ENCODE measurements at regions not wholly inside any gene's neighbourhood (a gene's known extent, or its start where the extent isn't known, plus 50 kb on each side); places are given as distances from the start of the nearest gene placed in this dataset.
A peak's percentile ranks its signal among the peaks of the same experiment; 100 is the strongest.
"Not testable (repeated sequence)": the region's sequence is repeated elsewhere in the genome, so short reads cannot be mapped to it uniquely, and the experiment has no call there.

DNA sequence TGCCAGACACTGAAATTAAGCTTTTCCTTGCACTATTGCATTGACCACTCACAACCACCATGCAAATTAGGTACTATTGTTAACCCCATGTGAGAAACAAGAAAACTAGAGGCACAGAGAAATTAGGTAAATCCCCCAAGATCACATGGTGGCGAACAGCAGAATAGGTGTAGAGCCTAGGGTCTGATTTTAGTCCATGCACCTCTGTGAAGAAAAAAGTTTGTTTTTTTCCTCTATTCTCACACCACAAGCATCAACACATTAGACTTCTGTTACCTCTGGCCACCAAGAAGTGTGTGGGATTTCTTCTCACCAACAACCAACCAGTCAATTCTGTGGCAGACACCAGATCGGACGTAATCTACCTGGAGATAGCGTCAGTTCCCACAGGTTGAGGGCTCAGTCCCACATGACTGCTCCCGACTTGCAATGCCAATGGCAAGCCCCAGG lies 391.9 kb downstream of the COG6 start:
- DNase-seq (ENCODE audit: low read depth), result no peak

DNA sequence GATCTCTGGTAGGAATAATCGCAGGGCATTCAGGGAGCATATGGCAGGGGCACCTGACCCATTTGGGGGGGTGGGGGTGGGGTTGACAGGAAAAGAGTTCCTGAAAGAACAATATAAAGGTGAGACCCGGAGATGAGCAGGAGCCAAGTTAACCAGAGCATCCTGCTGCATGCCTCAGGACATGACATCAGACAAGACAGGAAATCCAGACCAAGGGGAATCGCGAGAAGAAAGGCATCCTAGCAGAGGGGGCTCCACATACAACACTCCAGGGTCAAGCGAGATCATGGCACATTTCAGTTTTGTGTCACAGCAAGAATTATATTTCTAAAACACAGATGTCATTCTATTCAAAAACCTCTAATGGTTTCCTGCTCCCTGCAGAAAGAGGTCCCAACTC lies 393.1 kb downstream of the COG6 start:
- DNase-seq (ENCODE audit: low read depth), result no peak

DNA sequence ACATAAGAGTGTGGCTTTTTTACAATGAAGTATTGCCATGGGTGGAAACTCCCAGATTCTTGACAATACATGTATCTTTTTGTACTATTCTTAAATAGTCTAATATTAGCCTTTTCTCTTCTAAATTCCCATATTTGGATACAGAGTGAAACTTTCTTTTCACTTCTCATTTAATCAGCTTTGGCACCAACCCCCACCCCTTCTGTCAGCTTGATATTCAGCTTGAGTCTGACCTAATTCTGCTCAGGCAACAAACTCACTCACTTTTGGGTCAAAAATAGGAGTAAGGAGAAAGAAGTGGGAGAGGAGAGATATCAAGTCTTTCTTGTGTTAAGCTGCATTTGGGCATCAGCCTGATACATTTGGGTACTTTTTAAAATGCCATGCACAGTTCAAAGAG lies 397.5 kb downstream of the COG6 start:
- DNase-seq (ENCODE audit: low read depth), result no peak

- no peak for DNase-seq (ENCODE audit: low read depth)
These were observed 397.9 kb downstream of the COG6 start for GRCh38 chr13:40053401-40053800.

DNA sequence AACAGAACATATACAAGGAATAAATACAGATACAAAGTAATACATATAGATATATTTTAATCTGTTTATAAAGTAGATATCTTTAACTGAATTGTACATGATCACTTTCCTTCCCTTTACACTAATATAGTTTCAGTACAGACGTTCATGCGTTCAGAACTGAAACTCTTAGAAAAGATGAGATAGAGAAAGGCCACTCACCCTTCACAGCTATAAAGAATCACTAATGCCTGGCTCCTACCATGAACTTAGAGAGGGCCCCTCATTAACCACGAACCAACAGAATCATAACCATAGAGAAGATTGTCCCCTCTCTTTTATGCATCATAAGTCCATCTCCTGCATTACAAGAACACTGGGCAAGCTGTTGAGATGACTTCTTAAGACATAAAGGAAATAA lies 399.0 kb downstream of the COG6 start:
- not testable (repeated sequence) for DNase-seq (ENCODE audit: low read depth)

DNA sequence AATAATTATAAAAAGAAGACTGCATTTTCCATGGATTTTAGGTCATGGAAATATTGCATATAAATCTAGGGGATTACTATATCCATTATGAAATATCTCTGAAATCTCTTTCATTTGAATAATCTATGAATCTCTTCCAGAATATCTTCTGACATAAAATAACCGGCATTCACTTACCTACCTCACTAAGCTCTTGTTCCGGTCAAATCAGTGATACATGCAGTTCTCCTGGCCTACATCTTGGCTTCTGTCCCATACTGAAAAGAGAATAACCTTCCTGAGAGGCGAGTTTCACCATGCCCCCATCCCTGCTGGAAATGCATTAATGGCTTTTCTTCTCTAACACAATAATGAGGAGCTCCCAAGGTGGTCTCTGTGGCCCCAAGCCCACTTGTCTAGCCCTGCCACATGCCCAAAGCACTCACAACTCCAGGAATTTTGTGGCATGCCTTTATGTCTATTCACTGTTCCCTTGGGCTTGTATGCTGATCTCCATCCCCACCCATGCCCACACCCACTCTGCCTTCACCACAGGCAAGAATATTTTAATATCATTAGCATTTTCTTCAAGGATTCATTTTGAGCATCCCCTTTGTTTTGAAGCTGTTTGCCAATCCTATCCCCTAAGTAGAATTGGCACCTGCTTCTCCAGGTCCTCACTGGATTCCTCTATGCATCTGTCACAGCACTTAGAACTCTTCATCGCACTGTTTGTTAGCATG lies 401.6 kb downstream of the COG6 start:
- no peak for DNase-seq (ENCODE audit: low read depth)

- no peak for DNase-seq (ENCODE audit: low read depth)
These were observed 403.3 kb downstream of the COG6 start for GRCh38 chr13:40058757-40059236.

GRCh38 chr13:40059540-40060232 lies 404.2 kb downstream of the COG6 start:
- no peak for DNase-seq (ENCODE audit: low read depth)

GRCh38 chr13:40060296-40061007 lies 405.0 kb downstream of the COG6 start:
- no peak for DNase-seq (ENCODE audit: low read depth)

GRCh38 chr13:40061466-40062450 lies 406.3 kb downstream of the COG6 start:
- DNase-seq (ENCODE audit: low read depth), result no peak

DNA sequence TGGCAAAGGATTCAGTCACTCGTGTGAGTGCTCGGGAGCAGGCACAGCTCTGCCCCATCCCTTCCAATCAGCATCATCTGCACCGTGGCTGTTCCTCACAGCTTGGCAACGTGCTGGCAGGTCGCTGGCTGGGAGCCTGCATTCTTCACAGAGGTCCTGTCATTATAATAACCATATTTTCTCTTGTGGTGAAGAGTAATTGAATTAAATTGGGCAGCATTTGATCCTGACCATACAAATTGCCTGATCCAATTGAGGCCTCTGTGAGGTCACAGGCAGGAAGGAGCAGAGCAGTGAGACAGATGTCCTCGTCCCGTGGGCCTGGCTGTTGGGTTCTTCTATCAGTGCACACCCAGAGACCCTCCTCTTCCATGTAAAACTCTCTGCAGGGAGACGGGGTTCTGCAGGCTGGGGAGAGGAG lies 407.8 kb downstream of the COG6 start:
- DNase-seq (ENCODE audit: low read depth), result no peak

GRCh38 chr13:40063703-40064102 lies 408.2 kb downstream of the COG6 start:
- DNase-seq (ENCODE audit: low read depth), result no peak

- DNase-seq (ENCODE audit: low read depth), result no peak
These were observed 409.0 kb downstream of the COG6 start for GRCh38 chr13:40064154-40065097.

GRCh38 chr13:40069173-40070044 lies 413.9 kb downstream of the COG6 start:
- DNase-seq (ENCODE audit: low read depth), result peak; percentile 37

DNA sequence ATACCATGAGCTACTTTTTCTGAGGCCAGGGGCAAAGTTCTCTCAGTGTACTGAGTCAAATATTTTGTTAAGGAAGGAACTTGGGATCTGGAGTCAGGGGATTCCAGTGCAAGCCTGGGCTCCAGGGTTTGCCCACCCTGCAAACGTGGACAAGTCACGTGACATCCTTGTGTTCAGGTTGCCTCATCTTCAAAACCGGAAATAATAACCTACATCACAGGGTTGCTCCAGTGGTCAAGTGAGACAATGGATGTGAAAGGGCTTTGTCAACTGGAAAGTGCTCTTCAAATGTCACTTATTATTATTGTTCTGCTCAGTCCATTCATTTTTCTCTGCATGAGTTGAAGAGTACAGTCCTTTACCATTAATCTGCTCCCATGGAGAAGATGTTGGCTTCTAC lies 414.9 kb downstream of the COG6 start:
- DNase-seq (ENCODE audit: low read depth), result no peak

DNA sequence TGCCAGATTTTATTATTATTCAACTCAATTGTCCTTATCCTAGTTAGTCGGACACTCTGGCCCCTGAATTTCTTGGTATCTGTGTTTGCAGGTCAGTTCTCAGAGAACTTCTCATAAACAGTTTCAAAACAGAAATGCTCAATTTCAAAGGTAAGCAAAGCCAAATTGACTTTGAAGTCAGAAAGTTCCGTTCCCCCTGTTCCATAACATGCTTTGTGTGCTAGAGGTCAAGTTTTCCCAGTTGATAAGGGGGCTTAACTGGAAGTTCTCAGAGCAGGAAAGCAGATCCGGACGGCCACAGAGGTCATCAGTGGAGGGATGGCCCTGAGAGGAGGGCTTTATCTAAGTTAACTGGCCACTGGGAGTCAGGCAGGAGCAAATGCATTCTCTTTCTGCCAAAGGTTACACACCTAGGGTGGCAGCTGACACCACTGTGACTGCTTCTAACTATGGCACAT lies 417.2 kb downstream of the COG6 start:
- no peak for DNase-seq (ENCODE audit: low read depth)

DNA sequence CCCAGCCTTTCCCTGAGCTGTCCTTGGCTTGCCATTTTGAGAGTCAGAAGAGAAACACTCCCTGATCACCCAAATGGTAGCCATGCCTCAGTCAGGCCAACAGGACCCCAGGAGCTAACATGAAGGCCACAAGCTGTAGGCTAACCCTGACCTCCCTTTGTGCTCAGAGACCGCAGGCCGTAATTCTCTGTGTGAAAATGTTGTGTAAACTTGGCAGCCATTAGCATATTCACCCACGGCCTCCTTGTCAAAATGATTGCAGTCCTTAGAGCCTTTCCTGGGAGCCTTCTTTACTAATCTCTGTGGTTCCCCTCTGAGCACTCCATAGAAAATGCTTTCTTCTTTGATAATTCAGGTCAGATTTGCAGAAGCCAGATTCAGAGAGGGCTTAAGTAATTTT lies 418.9 kb downstream of the COG6 start:
- DNase-seq (ENCODE audit: low read depth), result no peak

DNA sequence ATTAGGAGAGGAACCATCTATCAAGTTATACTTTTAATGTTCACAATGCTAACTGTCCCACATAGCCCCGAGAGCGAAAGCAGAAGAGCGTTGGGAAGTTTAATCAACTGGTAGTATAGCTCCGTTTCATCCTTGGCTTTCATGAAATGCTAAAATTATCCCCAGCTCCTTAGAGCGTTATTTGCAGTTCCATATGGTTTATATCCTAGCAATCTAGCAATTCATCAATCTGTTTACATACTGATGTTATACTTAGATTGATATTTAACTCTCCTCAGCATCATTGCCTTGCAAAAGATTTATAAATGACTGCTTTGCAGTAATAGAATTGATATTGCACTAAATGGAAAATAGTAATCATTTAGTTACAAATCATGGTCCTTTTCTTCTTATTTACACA lies 419.8 kb downstream of the COG6 start:
- DNase-seq (ENCODE audit: low read depth), result no peak

DNA sequence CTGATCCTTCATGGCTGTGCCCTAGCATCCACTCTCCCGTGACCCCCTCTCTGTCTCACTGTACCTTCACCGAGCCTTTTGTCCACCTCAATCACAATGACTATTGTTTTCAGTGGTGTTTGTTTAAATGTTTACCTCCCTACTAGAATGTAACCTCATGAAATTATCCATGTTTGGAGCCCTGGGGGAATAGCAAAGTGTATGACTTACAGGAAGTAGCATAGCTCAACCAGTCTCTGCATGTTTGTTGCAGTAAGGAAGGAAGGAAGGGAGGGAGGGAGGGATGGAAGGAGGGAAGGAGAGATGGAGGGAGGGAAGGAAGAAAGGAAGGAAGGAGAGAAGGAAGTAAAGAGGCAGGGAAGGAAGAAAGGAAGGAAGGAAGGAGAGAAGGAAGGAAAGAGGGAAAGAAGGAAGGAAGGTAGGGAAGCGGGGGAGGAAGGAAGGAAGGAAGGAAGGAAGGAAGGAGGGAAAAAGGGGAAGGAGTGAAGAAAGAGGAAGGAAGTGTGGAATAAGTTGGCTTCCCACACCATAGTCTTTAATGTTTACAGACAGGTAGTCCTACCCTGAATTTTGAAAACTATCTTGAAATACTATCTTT lies 421.4 kb downstream of the COG6 start:
- DNase-seq (ENCODE audit: low read depth), result no peak
